Keratinocyte (primary cell): ENCODE measurements at regions not wholly inside any gene's neighbourhood (a gene's known extent, or its start where the extent isn't known, plus 50 kb on each side); places are given as distances from the start of the nearest gene placed in this dataset.

Experiments
- CTCF ChIP-seq, 3 experiments: IDR thresholded peaks in 1 of 3; conservative IDR thresholded peaks in 1 of 3; optimal IDR thresholded peaks in 1 of 3; 2 replicates in 2 of 3; 3 replicates in 1 of 3; pipeline versions ENCODE3 to v1.5.1; 2011; ENCODE audit warnings: low read length in 3 of 3, mild to moderate bottlenecking in 3 of 3, moderate library complexity in 2 of 3, control low read depth in 1 of 3, inconsistent platforms in 1 of 3; ENCODE audit not compliant: insufficient read depth in 2 of 3; ENCODE audit errors: extremely low read depth in 1 of 3
- EZH2 ChIP-seq: IDR thresholded peaks from one replicate; pipeline ENCODE4 v1.6.1; 2012; ENCODE audit warnings: inconsistent platforms, mild to moderate bottlenecking, low read length, moderate library complexity

GRCh38 chr10:129279446-129280154 lies 187.4 kb upstream of the MGMT start:
- TF ChIP-seq CTCF (optimal IDR thresholded peaks at IDR 0.05 in 1 of 3, IDR thresholded peaks at IDR 0.05 in 1 of 3, conservative IDR thresholded peaks at IDR 0.05 in 1 of 3; ENCODE audit: extremely low read depth in 1 of 3, insufficient read depth in 2 of 3, low read length in 3 of 3) (no peak), EZH2 (no peak)
